Ovary (tissue), 7 donors: ENCODE measurements at regions not wholly inside any gene's neighbourhood (a gene's known extent, or its start where the extent isn't known, plus 50 kb on each side); places are given as distances from the start of the nearest gene placed in this dataset.
"Not testable (repeated sequence)": the region's sequence is repeated elsewhere in the genome, so short reads cannot be mapped to it uniquely, and the experiment has no call there.

Experiments
- DNase-seq, 5 donors: peaks; one replicate each; pipeline ENCODE4 v3.0.0-alpha.2; 2019 to 2020
- H3K27ac ChIP-seq, 2 donors: fragments of 200-600 bp; one replicate each; pipeline versions ENCODE4 v1.5.1 to v1.8.0; 2019 to 2022
- H3K27me3 ChIP-seq: fragments of 200-600 bp; one replicate; pipeline ENCODE4 v1.8.0; 2022
- H3K36me3 ChIP-seq: fragments of 200-600 bp; sonication (generic); one replicate; pipeline ENCODE4 v1.5.1; 2019
- H3K4me1 ChIP-seq: one replicate; pipeline ENCODE4 v1.8.1; 2013; ENCODE audit warnings: mild to moderate bottlenecking, moderate library complexity; ENCODE audit not compliant: insufficient read depth
- H3K4me3 ChIP-seq: fragments of 200-600 bp; sonication (generic); one replicate; pipeline ENCODE4 v1.5.1; 2017
- H3K9me3 ChIP-seq, 2 donors: fragments of 200-600 bp in 1 of 2; sonication (generic) in 1 of 2; one replicate each; pipeline versions ENCODE4 v1.5.1 to v1.8.1; 2013 to 2019; ENCODE audit warnings: mild to moderate bottlenecking in 1 of 2, moderate library complexity in 1 of 2
- EP300 ChIP-seq: sonication (generic); formaldehyde crosslinking; IDR thresholded peaks from one replicate; pipeline ENCODE4 v1.6.1; 2017; ENCODE audit warnings: antibody characterized with exemption
- POLR2A ChIP-seq: fragments of 450-650 bp; IDR thresholded peaks from one replicate; pipeline ENCODE4 v1.6.1; 2017; ENCODE audit warnings: antibody characterized with exemption, mild to moderate bottlenecking, moderate library complexity
- WGBS, 3 donors: extraction: QIAGEN DNeasy Blood & Tissue Kit in 1 of 3; methylation state at CpG; one replicate each; pipeline versions ENCODE4 v1.1.5 to v1.1.7; 2013 to 2017; 5-methylcytosine and 5-hydroxymethylcytosine counted together
- intact Hi-C, 4 donors: fragments of 100-400 bp; cut with DNase I; formaldehyde crosslinking; loops; one replicate each; pipeline versions ENCODE4 v1.11.0 to v1.15.1; 2022 to 2023
- TF ChIP-seq, protein P1 (sequence below), 3 donors: fragments of 450-650 bp in 2 of 3; fragments of 200-600 bp in 1 of 3; IDR thresholded peaks; one replicate each; pipeline versions ENCODE4 v1.5.1 to v1.8.0; 2016 to 2022; ENCODE audit warnings: antibody characterized with exemption in 3 of 3, mild to moderate bottlenecking in 1 of 3
- donor health status: DM: no; HTN: no; CAD: no; lungs with moderate emphysema.
- donor health status: DM: no; HTN: no; CAD: no.
- donor health status: Bipolar disorder and iron deficiency.
- donor health status: DM: no; HTN: no; CAD: no.
- donor health status: DM: yes; HTN: yes; CAD: no.

DNA sequence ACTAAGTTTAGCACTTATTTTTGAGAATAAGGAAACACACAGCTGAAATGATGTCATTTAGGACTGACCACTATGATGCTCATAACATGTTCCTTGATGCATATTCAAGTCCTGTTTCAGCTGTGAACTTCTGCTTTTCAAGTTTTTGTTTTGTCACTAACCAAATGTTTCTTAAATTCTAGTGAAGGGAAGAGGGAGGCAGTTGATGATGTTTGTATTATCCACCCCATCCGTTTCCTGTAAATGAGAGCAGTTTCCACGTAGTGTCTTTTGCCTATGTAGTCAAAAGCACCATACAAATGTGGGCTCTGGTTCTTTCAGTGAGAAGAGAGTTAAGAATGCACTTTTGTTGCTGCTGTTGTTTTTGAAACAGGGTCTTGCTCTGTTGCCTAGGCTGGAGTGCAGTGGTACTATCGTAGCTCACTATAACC is 491.8 kb downstream of the PCNX1 start:
- no peak overlapping the region for H3K27ac ChIP-seq

GRCh38 chr14:71400871-71401321 is 493.6 kb downstream of the PCNX1 start:
- TF ChIP-seq, protein P1, sequence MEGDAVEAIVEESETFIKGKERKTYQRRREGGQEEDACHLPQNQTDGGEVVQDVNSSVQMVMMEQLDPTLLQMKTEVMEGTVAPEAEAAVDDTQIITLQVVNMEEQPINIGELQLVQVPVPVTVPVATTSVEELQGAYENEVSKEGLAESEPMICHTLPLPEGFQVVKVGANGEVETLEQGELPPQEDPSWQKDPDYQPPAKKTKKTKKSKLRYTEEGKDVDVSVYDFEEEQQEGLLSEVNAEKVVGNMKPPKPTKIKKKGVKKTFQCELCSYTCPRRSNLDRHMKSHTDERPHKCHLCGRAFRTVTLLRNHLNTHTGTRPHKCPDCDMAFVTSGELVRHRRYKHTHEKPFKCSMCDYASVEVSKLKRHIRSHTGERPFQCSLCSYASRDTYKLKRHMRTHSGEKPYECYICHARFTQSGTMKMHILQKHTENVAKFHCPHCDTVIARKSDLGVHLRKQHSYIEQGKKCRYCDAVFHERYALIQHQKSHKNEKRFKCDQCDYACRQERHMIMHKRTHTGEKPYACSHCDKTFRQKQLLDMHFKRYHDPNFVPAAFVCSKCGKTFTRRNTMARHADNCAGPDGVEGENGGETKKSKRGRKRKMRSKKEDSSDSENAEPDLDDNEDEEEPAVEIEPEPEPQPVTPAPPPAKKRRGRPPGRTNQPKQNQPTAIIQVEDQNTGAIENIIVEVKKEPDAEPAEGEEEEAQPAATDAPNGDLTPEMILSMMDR (IDR thresholded peaks at IDR 0.05) = no peak
- TF ChIP-seq POLR2A (no peak), EP300 (no peak)
- WGBS, 3 donors = 45 to 47% (median 46%) methylated on average over 3 of the region's 3 CpGs
- H3K36me3 ChIP-seq = no peaks in the 10 kb centered on the region
- H3K4me1 ChIP-seq = no peaks in the 10 kb centered on the region
- H3K9me3 ChIP-seq = no peaks in the 10 kb centered on the region
- intact Hi-C loops = no loop called here
- peaks cover 2% of the 10 kb centered on the region for H3K27me3 ChIP-seq
- H3K27ac ChIP-seq = no peak overlapping the region
- DNase-seq = no peak
- no peak overlapping the region for H3K4me3 ChIP-seq

More for the DNA sequence above, 491.8 kb downstream of the PCNX1 start:
- intact Hi-C loops = no loop called here
- 56 to 60% (median 58%) methylated on average over 3 of the region's 3 CpGs for WGBS, 3 donors
- H3K9me3 ChIP-seq = no peaks in the 10 kb centered on the region
- no peak overlapping the region for H3K4me3 ChIP-seq
- H3K4me1 ChIP-seq = no peaks in the 10 kb centered on the region
- DNase-seq = no peak
- no peak for TF ChIP-seq EP300
- no peak for TF ChIP-seq POLR2A
- TF ChIP-seq, protein P1 (IDR thresholded peaks at IDR 0.05) = no peak
- H3K27me3 ChIP-seq = peaks cover 2% of the 10 kb centered on the region
- no peaks in the 10 kb centered on the region for H3K36me3 ChIP-seq

- intact Hi-C loops, H3K36me3 ChIP-seq, H3K27ac ChIP-seq, H3K4me1 ChIP-seq, H3K9me3 ChIP-seq, H3K4me3 ChIP-seq, H3K27me3 ChIP-seq, DNase-seq: not testable (repeated sequence)
- 92 to 99% (median 95%) methylated on average over 3 of the region's 3 CpGs for WGBS, 3 donors
Observed at GRCh38 chr14:71402415-71402814, 495.2 kb downstream of the PCNX1 start.

DNA sequence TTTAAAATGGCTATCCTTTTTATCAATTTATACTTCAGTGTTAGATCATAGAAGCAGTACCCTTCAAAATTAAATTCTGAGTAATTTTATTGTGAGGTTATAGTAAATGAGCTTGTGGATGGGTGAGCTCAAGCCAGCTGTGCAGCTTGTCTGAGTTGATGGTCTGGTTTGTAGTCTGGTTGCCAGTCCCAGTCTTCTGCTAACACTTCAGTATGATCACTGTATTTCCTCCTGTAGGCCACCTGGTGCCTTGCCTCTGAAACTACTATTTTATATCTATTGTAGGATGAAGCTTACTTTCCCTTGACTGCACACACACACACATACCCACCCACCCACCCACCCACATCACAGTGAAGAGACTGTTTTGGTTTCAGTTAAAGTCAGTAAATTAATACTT is 496.4 kb downstream of the PCNX1 start:
- DNase-seq = no peak
- Histone ChIP-seq H3K27me3 (peaks cover 2% of the 10 kb centered on the region), H3K36me3 (no peaks in the 10 kb centered on the region), H3K4me3 (no peak overlapping the region), H3K27ac (no peak overlapping the region), H3K9me3 (no peaks in the 10 kb centered on the region), H3K4me1 (no peaks in the 10 kb centered on the region)
- intact Hi-C loops = no loop called here
- no peak for TF ChIP-seq POLR2A
- TF ChIP-seq, protein P1 (IDR thresholded peaks at IDR 0.05) = no peak
- no peak for TF ChIP-seq EP300

GRCh38 chr14:71405676-71406075 is 498.4 kb downstream of the PCNX1 start:
- WGBS, 3 donors = 76 to 79% (median 78%) methylated on average over 4 of the region's 4 CpGs
- Histone ChIP-seq H3K9me3 (no peaks in the 10 kb centered on the region), H3K27me3 (peaks cover 2% of the 10 kb centered on the region), H3K27ac (no peak overlapping the region), H3K4me3 (no peak overlapping the region), H3K4me1 (no peaks in the 10 kb centered on the region), H3K36me3 (no peaks in the 10 kb centered on the region)
- intact Hi-C loops = no loop called here
- TF ChIP-seq POLR2A = no peak
- no peak for TF ChIP-seq EP300
- TF ChIP-seq, protein P1 (IDR thresholded peaks at IDR 0.05) = no peak
- no peak for DNase-seq
